ENCODE measurements at regions not wholly inside any gene's neighbourhood (a gene's known extent, or its start where the extent isn't known, plus 50 kb on each side); places are given as distances from the start of the nearest gene placed in this dataset.

DNA sequence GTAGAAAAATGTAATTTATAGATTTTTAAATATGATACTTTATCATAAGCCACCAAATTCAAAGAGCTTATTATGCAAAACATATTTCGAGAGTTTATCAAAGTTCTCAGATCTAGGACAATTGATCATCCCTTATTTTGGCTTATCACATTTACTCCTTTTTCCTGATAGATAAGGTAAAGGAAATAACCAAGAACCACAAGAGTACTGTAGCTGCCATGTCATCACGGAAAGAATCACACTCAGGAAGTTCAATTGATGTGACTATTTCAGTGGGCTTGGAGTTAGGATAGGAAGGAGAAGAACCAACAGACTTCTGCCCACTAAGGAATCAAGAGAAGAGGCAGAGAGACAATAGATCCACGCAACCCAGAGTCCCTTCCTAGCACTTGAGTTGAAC lies 142.7 kb upstream of the TMCO5A start:
- TF ChIP-seq POLR2A (IDR thresholded peaks at IDR 0.05; ENCODE audit: extremely low read depth, insufficient read length) (no peak), MYC (IDR thresholded peaks at IDR 0.05; ENCODE audit: low read depth, low read length) (no peak)
- TF ChIP-seq, protein P1, sequence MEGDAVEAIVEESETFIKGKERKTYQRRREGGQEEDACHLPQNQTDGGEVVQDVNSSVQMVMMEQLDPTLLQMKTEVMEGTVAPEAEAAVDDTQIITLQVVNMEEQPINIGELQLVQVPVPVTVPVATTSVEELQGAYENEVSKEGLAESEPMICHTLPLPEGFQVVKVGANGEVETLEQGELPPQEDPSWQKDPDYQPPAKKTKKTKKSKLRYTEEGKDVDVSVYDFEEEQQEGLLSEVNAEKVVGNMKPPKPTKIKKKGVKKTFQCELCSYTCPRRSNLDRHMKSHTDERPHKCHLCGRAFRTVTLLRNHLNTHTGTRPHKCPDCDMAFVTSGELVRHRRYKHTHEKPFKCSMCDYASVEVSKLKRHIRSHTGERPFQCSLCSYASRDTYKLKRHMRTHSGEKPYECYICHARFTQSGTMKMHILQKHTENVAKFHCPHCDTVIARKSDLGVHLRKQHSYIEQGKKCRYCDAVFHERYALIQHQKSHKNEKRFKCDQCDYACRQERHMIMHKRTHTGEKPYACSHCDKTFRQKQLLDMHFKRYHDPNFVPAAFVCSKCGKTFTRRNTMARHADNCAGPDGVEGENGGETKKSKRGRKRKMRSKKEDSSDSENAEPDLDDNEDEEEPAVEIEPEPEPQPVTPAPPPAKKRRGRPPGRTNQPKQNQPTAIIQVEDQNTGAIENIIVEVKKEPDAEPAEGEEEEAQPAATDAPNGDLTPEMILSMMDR (IDR thresholded peaks at IDR 0.05; ENCODE audit: low read depth, low read length): no peak
- TF ChIP-seq, protein P2, sequence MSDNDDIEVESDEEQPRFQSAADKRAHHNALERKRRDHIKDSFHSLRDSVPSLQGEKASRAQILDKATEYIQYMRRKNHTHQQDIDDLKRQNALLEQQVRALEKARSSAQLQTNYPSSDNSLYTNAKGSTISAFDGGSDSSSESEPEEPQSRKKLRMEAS (IDR thresholded peaks at IDR 0.05; ENCODE audit: low read depth, low read length): no peak

DNA sequence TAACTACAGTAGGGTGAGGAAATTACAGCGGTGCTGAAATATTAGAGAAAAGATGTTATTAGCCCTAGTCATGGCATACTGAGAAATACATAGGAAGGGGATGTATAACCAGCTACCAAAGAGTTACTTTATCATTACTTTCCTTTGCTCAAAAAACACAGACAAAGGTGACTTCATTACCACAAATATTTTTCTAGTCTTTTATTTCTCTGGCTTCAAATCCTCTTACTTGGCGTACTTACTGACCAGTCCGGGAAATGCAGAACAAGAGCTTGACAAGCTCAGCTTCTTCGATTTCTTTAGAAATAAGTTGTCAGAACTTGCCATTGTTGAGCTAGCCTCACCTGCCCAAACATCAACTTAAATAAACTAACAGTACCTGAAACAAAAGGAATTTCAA lies 142.1 kb upstream of the TMCO5A start:
- H3K4me3 ChIP-seq (ENCODE audit: low read depth, low read length): no peak overlapping the region
- DNase-seq (ENCODE audit: low read depth): no peak
- TF ChIP-seq MYC (IDR thresholded peaks at IDR 0.05; ENCODE audit: low read depth, low read length) (no peak), POLR2A (IDR thresholded peaks at IDR 0.05; ENCODE audit: extremely low read depth, insufficient read length) (no peak)
- TF ChIP-seq, protein P1 (IDR thresholded peaks at IDR 0.05; ENCODE audit: low read depth, low read length): no peak
- TF ChIP-seq, protein P2 (IDR thresholded peaks at IDR 0.05; ENCODE audit: low read depth, low read length): no peak

More for the DNA sequence above, 142.7 kb upstream of the TMCO5A start:
- H3K4me3 ChIP-seq (ENCODE audit: low read depth, low read length): no peak overlapping the region
- no peak for DNase-seq (ENCODE audit: low read depth)

DNA sequence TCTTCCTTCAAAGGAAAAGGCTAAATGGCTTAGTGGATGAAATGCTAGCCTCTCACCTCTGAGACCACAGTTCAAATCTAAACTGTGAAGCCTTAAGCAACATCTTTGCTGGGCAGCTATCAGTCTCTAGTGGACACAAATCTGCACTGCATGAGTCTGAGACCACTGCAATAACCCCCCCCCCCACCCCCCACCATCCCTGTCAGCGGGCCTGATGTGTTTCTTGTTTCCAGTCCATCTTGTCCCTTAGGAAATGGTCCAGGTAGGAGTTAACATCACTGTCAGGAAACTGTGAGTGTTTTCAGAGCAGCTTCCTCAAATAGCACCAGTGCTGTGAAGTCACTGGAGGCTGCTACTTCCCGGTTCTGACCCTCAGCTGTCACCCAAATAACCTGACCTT lies 140.6 kb upstream of the TMCO5A start:
- H3K4me3 ChIP-seq (ENCODE audit: low read depth, low read length): no peak overlapping the region
- TF ChIP-seq, protein P2 (IDR thresholded peaks at IDR 0.05; ENCODE audit: low read depth, low read length): no peak
- no peak for TF ChIP-seq POLR2A (IDR thresholded peaks at IDR 0.05; ENCODE audit: extremely low read depth, insufficient read length)
- TF ChIP-seq, protein P1 (IDR thresholded peaks at IDR 0.05; ENCODE audit: low read depth, low read length): no peak
- TF ChIP-seq MYC (IDR thresholded peaks at IDR 0.05; ENCODE audit: low read depth, low read length): no peak
- peak; percentile 2 for DNase-seq (ENCODE audit: low read depth)

DNA sequence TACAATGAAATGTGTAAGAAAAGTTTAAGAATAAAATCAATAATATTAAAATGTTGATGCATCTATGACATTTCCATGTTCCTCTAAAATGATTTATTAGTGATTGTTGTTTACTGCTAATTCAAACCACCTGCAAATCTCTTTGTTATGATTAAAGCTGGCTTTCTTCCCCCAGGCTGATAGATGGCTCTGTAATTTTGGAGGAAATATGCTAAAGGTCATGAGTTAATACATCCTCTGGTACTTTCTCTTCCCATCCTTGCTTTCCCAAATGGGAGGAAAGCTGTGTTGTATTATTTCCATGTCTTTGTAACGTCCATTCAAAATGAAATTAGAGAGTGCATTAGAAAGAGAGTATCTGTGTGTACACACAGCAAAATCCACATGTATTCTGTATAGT lies 139.5 kb upstream of the TMCO5A start:
- no peak overlapping the region for H3K4me3 ChIP-seq (ENCODE audit: low read depth, low read length)
- DNase-seq (ENCODE audit: low read depth): no peak
- TF ChIP-seq MYC (IDR thresholded peaks at IDR 0.05; ENCODE audit: low read depth, low read length) (no peak), POLR2A (IDR thresholded peaks at IDR 0.05; ENCODE audit: extremely low read depth, insufficient read length) (no peak)
- TF ChIP-seq, protein P2 (IDR thresholded peaks at IDR 0.05; ENCODE audit: low read depth, low read length): no peak
- TF ChIP-seq, protein P1 (IDR thresholded peaks at IDR 0.05; ENCODE audit: low read depth, low read length): no peak

DNA sequence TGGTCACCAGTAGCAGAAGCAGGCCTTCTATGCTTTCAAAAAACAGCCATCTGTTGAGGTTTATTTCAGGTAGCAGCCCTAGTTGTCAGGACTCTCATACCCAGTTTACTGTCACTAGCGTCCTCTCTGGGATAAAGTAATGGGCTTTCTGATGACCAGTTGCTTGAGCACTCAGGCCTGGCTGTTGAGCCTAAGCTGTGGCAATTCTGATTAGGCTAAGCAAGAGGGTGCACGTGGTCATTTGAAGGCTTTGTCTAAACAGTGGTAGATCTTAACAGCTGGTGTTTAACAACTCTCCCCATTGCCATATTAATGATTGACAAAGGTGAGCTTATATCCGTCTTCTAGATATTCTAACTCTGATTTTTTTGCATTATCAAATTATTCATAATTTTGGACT lies 132.9 kb upstream of the TMCO5A start:
- DNase-seq (ENCODE audit: low read depth): no peak
- no peak overlapping the region for H3K4me3 ChIP-seq (ENCODE audit: low read depth, low read length)
- no peak for TF ChIP-seq MYC (IDR thresholded peaks at IDR 0.05; ENCODE audit: low read depth, low read length)
- TF ChIP-seq, protein P2 (IDR thresholded peaks at IDR 0.05; ENCODE audit: low read depth, low read length): no peak
- TF ChIP-seq, protein P1 (IDR thresholded peaks at IDR 0.05; ENCODE audit: low read depth, low read length): no peak
- no peak for TF ChIP-seq POLR2A (IDR thresholded peaks at IDR 0.05; ENCODE audit: extremely low read depth, insufficient read length)

DNA sequence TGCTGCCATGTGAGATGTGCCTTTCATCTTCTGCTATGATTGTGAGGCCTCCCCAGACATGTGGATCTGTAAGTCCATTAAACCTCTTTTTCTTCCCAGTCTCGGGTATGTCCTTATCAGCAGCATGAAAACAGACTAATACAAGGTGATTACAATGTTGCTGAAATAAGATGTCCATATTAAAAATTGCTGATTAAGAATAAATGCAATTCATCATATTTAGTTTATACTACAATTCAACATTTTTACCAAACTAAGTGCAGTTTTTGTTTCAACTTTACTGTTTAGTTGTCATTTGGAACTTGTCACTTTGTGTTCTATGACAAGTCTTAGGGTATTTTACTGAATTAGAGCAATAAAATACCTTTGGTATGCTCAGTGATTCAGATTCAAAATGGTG lies 127.6 kb upstream of the TMCO5A start:
- TF ChIP-seq POLR2A (IDR thresholded peaks at IDR 0.05; ENCODE audit: extremely low read depth, insufficient read length): no peak
- no peak for TF ChIP-seq MYC (IDR thresholded peaks at IDR 0.05; ENCODE audit: low read depth, low read length)
- TF ChIP-seq, protein P2 (IDR thresholded peaks at IDR 0.05; ENCODE audit: low read depth, low read length): no peak
- TF ChIP-seq, protein P1 (IDR thresholded peaks at IDR 0.05; ENCODE audit: low read depth, low read length): no peak
- H3K4me3 ChIP-seq (ENCODE audit: low read depth, low read length): no peak overlapping the region
- DNase-seq (ENCODE audit: low read depth): no peak

Data from NB4 (cell line).